Islet of Langerhans (tissue), 1 donor: ENCODE measurements at regions not wholly inside any gene's neighbourhood (a gene's known extent, or its start where the extent isn't known, plus 50 kb on each side); places are given as distances from the start of the nearest gene placed in this dataset.

Experiments used
- FAIRE-seq: peaks from one replicate; lab custom pipeline; 2011; peaks lifted over from hg19 to GRCh38; lab: Jason Lieb, UNC

- FAIRE-seq: no peak
Measured at GRCh38 chr3:56894881-56895431, 93.2 kb upstream of the ARHGEF3 start.

DNA sequence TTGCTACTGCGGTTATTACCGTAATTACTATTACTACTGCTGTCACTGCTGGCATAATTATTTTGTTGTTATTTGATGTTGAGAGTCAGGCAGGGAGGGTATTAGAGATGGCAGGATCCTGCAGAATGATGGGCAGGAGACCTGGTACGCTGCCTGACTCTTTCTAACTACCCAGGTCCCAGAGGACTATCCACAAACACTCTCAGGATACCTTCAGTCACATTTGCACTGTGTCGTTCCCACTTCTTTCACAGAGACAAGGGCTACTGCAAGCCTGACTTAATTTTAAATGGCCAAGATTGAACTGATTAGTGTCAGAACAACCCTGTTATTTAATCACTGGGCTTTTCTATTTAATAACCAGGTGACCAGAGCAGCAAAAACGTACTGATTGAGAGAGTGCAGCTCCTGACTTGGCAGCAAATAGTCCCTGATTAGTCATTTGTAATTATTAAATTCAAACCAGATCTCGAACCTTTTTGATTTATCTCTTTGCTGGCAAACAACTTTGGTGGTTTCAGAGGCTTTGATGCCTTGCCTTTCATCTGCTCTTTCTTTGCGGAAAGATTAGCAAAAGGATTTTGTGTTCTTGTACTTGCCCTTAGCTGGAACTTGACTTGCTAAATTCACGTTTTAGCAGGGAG lies 88.8 kb upstream of the ARHGEF3 start:
- FAIRE-seq: no peak

- FAIRE-seq: no peak
Measured at GRCh38 chr3:56889131-56889530, 87.4 kb upstream of the ARHGEF3 start.

- no peak for FAIRE-seq
Measured at GRCh38 chr3:56887402-56888025, 85.8 kb upstream of the ARHGEF3 start.

DNA sequence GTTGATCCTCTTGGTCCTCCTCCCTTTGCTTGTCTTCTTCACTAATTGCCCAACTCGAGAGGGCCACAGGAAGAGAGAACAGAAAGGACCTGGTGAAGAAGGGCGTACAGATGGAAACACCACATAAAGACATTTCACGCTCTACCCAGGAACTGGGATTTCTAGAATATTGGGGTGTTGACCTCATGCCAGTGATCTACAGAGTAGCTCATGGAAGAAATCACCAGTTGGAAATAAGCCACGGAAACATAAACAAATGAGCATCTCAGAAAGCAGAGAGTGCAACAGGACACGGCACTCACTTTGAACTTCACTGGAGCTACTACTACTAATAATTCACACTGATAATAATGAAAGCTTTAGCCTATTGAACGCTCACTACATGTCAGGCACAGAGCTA lies 84.6 kb upstream of the ARHGEF3 start:
- FAIRE-seq: no peak

GRCh38 chr3:56885879-56886278 lies 84.1 kb upstream of the ARHGEF3 start:
- FAIRE-seq: no peak

DNA sequence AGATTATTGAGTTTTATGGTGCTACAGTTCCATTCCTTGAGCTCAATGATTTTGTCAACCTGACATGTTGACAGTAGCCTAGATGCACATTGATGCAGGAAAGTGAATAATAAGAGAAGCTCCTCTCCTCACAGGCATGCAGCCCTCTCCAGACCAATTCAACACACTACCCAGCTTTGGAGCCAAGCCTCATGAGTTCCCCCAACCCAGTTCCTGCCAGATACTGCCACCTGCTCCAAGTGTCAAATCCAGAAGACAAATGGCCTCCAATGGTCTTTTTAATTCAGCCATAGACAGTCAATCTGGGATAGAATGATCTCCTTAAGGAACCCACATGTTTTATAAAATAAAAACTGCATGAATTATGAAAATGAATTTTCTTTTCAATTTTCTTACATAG lies 83.7 kb upstream of the ARHGEF3 start:
- no peak for FAIRE-seq

GRCh38 chr3:56884387-56884786 lies 82.6 kb upstream of the ARHGEF3 start:
- no peak for FAIRE-seq

DNA sequence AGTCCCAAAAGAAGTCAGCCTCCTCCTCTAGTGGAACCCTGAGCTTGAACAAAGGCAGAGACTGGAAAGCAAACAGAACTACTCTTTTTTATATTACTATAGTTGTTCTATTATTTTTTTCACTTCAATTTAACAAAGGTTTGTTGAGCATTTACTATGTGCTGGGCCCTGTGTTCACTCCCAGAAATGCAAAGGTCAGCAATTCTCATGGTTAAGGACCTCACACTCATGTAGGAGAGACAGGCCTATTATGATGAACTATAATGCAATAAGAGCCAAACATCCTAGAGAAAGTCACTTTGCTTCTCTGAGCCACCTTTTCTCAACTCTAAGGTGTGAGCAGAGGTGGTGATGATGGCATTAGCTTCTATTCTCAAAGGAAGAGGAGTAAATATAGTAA lies 82.1 kb upstream of the ARHGEF3 start:
- FAIRE-seq: no peak

DNA sequence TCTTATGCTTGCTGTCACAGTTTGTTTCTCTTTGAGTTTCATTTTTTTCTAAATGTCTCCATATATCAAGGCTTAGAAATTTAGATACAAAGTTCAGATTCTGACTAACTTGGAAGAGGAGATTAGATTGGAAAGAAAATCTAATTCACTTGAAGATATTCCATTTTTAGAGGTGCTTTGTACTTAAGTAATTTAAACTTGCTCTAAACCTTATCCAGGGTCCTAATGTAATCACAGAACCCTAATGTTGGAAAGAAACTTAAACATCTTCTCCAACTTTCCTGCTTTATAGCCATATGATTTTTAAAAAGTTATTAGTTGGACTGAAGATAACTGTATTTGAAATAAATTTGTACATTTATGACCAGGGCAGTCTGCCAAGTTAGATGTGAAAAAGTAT lies 81.1 kb upstream of the ARHGEF3 start:
- no peak for FAIRE-seq

DNA sequence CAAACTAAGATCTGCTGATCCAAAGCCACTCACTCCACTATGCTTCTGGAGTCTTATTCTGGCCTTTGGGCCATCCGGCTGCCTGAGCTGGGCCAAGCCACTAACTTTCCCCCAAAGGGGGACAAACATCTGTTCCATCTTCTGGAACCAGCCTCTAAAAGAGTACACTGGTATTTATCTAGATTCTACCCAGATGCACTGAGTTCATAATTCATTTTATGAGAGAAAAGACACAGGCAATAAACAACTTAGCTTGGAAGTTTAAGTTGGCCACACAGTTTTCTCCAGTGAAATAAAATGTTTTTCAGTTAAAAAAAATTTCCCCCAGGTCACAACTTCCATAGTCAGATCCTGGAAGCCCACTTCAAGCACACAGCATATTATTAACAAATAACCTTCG lies 80.1 kb upstream of the ARHGEF3 start:
- FAIRE-seq: no peak

- FAIRE-seq: no peak
Measured at GRCh38 chr3:56880720-56881575, 79.2 kb upstream of the ARHGEF3 start.

- no peak for FAIRE-seq
Measured at GRCh38 chr3:56879436-56880215, 77.9 kb upstream of the ARHGEF3 start.

- no peak for FAIRE-seq
Measured at GRCh38 chr3:56878074-56878473, 76.3 kb upstream of the ARHGEF3 start.

GRCh38 chr3:56876916-56877315 lies 75.2 kb upstream of the ARHGEF3 start:
- no peak for FAIRE-seq

DNA sequence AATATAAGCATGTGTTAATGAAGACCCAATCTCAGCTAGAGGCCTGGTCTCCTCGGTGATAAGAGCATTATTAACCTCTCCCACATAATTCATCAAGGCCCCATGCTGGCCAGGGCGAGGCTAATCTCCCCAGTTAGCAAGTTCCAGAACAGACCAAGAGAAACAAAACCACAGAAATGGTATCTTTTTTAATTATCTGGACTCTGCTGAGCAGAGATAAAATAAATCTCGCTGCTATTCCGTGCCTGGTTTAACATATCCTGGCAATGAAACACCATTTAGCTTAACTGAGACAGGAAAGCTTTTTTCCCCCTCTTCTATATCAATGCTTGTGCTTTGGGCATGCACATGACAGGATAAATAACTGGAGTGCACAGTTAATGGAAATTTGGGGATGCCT lies 72.5 kb upstream of the ARHGEF3 start:
- no peak for FAIRE-seq

DNA sequence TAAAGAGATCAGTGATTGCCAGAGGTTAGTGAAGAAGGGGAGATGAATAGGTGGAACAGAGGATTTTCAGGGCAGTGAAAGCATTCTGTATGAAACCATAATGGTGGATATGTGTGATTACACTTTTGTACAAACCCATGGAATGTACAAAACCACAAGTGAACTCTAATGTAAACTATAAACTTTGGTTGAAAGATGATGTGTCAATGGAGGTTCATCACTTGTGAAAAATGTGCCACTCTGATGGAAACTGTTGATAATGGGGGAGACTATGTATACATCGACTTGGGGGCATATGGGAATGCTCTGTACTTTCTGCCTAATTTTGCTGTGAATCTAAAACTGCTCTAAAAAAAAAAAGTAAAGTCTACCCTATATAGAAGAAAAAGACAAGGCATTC lies 68.7 kb upstream of the ARHGEF3 start:
- no peak for FAIRE-seq

- FAIRE-seq: peak; percentile 76
Measured at GRCh38 chr3:56869157-56869889, 67.6 kb upstream of the ARHGEF3 start.

DNA sequence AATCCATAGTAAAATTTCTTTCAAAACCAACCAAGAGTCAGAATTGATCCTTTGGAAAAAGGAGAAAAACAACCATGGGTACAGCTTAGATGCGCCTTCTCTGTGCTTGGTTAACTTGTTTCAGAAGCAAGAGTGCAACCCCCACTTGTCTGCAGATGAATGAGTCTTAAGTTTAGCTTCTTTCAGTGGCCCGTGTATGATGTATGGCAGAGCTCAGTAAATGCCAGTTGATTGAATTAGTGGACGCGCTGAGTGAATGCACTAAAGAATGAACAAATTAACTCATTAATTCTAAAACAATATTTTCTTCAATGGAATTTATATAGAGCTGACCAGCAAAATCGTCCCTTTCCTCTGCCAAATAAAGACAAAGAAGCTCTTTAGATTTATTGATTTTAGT lies 67.0 kb upstream of the ARHGEF3 start:
- FAIRE-seq: no peak

DNA sequence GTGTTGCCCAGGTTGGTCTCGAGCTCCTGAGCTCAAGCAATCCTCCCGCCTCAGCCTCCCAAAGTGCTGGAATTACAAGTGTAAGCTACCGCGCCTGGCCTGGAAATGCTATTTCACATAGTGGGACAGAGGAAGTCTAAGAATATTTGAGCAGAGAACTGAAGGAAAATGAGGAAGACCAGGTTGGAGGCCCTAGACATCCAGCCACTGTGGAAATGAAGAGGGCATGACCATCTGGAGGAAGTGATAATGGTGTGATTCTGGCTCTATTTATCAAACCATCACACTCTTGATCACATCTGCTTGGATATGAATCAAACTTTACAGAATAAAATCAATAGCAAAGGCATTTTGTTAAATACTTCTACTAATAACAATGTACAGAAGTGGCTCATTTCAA lies 65.9 kb upstream of the ARHGEF3 start:
- no peak for FAIRE-seq

GRCh38 chr3:56864918-56865524 lies 63.3 kb upstream of the ARHGEF3 start:
- no peak for FAIRE-seq
